ENCODE measurements at regions not wholly inside any gene's neighbourhood (a gene's known extent, or its start where the extent isn't known, plus 50 kb on each side); places are given as distances from the start of the nearest gene placed in this dataset.
A peak's percentile ranks its signal among the peaks of the same experiment; 100 is the strongest.

GRCh38 chr16:87076950-87077749 is 240.0 kb downstream of the C16orf95 start:
- Histone ChIP-seq H3K27me3 (ENCODE audit: control insufficient read depth in 1 of 2, insufficient read depth in 1 of 2, low read length in 2 of 2) (peaks cover 0 to 6% of the 10 kb centered on the region in 2 experiments), H2BK120ac (ENCODE audit: low read depth, low read length) (no peak overlapping the region), H2BK12ac (ENCODE audit: low read length in 2 of 2) (no peak overlapping the region), H3K18ac (ENCODE audit: low read depth in 1 of 2, low read length in 2 of 2) (no peak overlapping the region), H3K9ac (ENCODE audit: low read length) (no peak overlapping the region), H4K91ac (ENCODE audit: low read length) (no peak overlapping the region), H3K14ac (ENCODE audit: low read length in 2 of 2) (no peak overlapping the region), H3K79me1 (replicated peaks; ENCODE audit: low read length, poor library complexity, severe bottlenecking) (no peaks in the 10 kb centered on the region), H3K9me3 (ENCODE audit: control insufficient read depth, low read length) (peaks cover 34% of the 10 kb centered on the region), H3K36me3 (ENCODE audit: control insufficient read depth in 1 of 2, insufficient read depth in 2 of 2, low read depth in 1 of 2, low read length in 2 of 2) (no peaks in the 10 kb centered on the region), H3K4ac (ENCODE audit: low read depth in 1 of 2, low read length in 2 of 2) (no peak overlapping the region), H3K27ac (ENCODE audit: low read length, poor library complexity, severe bottlenecking) (no peak overlapping the region), H2BK15ac (ENCODE audit: low read depth, poor library complexity, severe bottlenecking) (no peak overlapping the region), H3K4me2 (ENCODE audit: low read length, poor library complexity, severe bottlenecking) (no peak overlapping the region), H3K23ac (ENCODE audit: low read length in 2 of 2) (no peak overlapping the region), H2BK5ac (ENCODE audit: low read depth, low read length, poor library complexity, severe bottlenecking) (no peak overlapping the region), H3K4me1 (ENCODE audit: control insufficient read depth, insufficient read depth, low read depth, low read length) (peaks cover 14% of the 10 kb centered on the region), H4K8ac (ENCODE audit: low read length) (no peak overlapping the region), H2AK5ac (ENCODE audit: low read length, severe bottlenecking) (no peak overlapping the region), H3K4me3 (ENCODE audit: insufficient read depth in 1 of 2, low read depth in 1 of 2, low read length in 2 of 2) (no peak overlapping the region), H2AFZ (ENCODE audit: low read depth, low read length) (peak overlapping the region; percentile 55)
- DNase-seq = peak; percentile 57
- 43% methylated on average over 12 of the region's 13 CpGs for WGBS

- 93% methylated on average over 2 of the region's 5 CpGs for WGBS
- H3K4me2 ChIP-seq (ENCODE audit: low read length, poor library complexity, severe bottlenecking) = no peak overlapping the region
- no peak overlapping the region for H2AK5ac ChIP-seq (ENCODE audit: low read length, severe bottlenecking)
- peaks cover 0 to 3% of the 10 kb centered on the region in 2 experiments for H3K27me3 ChIP-seq (ENCODE audit: control insufficient read depth in 1 of 2, insufficient read depth in 1 of 2, low read length in 2 of 2)
- no peak overlapping the region for H4K8ac ChIP-seq (ENCODE audit: low read length)
- no peak overlapping the region for H2BK120ac ChIP-seq (ENCODE audit: low read depth, low read length)
- no peak overlapping the region for H3K4me3 ChIP-seq (ENCODE audit: insufficient read depth in 1 of 2, low read depth in 1 of 2, low read length in 2 of 2)
- H3K4ac ChIP-seq (ENCODE audit: low read depth in 1 of 2, low read length in 2 of 2) = no peak overlapping the region
- no peaks in the 10 kb centered on the region for H3K36me3 ChIP-seq (ENCODE audit: control insufficient read depth in 1 of 2, insufficient read depth in 2 of 2, low read depth in 1 of 2, low read length in 2 of 2)
- no peak overlapping the region for H3K18ac ChIP-seq (ENCODE audit: low read depth in 1 of 2, low read length in 2 of 2)
- H3K9ac ChIP-seq (ENCODE audit: low read length) = no peak overlapping the region
- no peak overlapping the region for H3K27ac ChIP-seq (ENCODE audit: low read length, poor library complexity, severe bottlenecking)
- H2BK12ac ChIP-seq (ENCODE audit: low read length in 2 of 2) = no peak overlapping the region
- no peak overlapping the region for H3K14ac ChIP-seq (ENCODE audit: low read length in 2 of 2)
- no peak overlapping the region for H2BK15ac ChIP-seq (ENCODE audit: low read depth, poor library complexity, severe bottlenecking)
- H2AFZ ChIP-seq (ENCODE audit: low read depth, low read length) = no peak overlapping the region
- DNase-seq = no peak
- H2BK5ac ChIP-seq (ENCODE audit: low read depth, low read length, poor library complexity, severe bottlenecking) = no peak overlapping the region
- H3K9me3 ChIP-seq (ENCODE audit: control insufficient read depth, low read length) = peaks cover 39% of the 10 kb centered on the region
- no peak overlapping the region for H4K91ac ChIP-seq (ENCODE audit: low read length)
- H3K79me1 ChIP-seq (replicated peaks; ENCODE audit: low read length, poor library complexity, severe bottlenecking) = no peaks in the 10 kb centered on the region
- no peak overlapping the region for H3K23ac ChIP-seq (ENCODE audit: low read length in 2 of 2)
- H3K4me1 ChIP-seq (ENCODE audit: control insufficient read depth, insufficient read depth, low read depth, low read length) = peaks cover 14% of the 10 kb centered on the region
Measured at GRCh38 chr16:87077750-87078127, 239.5 kb downstream of the C16orf95 start.

GRCh38 chr16:87080571-87081167 is 236.5 kb downstream of the C16orf95 start:
- Histone ChIP-seq H3K23ac (ENCODE audit: low read length in 2 of 2) (no peak overlapping the region), H2BK15ac (ENCODE audit: low read depth, poor library complexity, severe bottlenecking) (no peak overlapping the region), H2AFZ (ENCODE audit: low read depth, low read length) (no peak overlapping the region), H2BK12ac (ENCODE audit: low read length in 2 of 2) (no peak overlapping the region), H3K27ac (ENCODE audit: low read length, poor library complexity, severe bottlenecking) (no peak overlapping the region), H3K4me2 (ENCODE audit: low read length, poor library complexity, severe bottlenecking) (no peak overlapping the region), H3K4ac (ENCODE audit: low read depth in 1 of 2, low read length in 2 of 2) (no peak overlapping the region), H2BK120ac (ENCODE audit: low read depth, low read length) (no peak overlapping the region), H3K9me3 (ENCODE audit: control insufficient read depth, low read length) (peaks cover 67% of the 10 kb centered on the region), H3K4me1 (ENCODE audit: control insufficient read depth, insufficient read depth, low read depth, low read length) (peaks cover 8% of the 10 kb centered on the region), H3K4me3 (ENCODE audit: insufficient read depth in 1 of 2, low read depth in 1 of 2, low read length in 2 of 2) (peak overlapping the region in 1 of 2 experiments; percentile 42), H3K18ac (ENCODE audit: low read depth in 1 of 2, low read length in 2 of 2) (no peak overlapping the region), H3K27me3 (ENCODE audit: control insufficient read depth in 1 of 2, insufficient read depth in 1 of 2, low read length in 2 of 2) (peaks cover 0 to 3% of the 10 kb centered on the region in 2 experiments), H3K79me1 (replicated peaks; ENCODE audit: low read length, poor library complexity, severe bottlenecking) (no peaks in the 10 kb centered on the region), H4K8ac (ENCODE audit: low read length) (no peak overlapping the region), H3K36me3 (ENCODE audit: control insufficient read depth in 1 of 2, insufficient read depth in 2 of 2, low read depth in 1 of 2, low read length in 2 of 2) (no peaks in the 10 kb centered on the region), H2BK5ac (ENCODE audit: low read depth, low read length, poor library complexity, severe bottlenecking) (no peak overlapping the region), H3K9ac (ENCODE audit: low read length) (no peak overlapping the region), H3K14ac (ENCODE audit: low read length in 2 of 2) (no peak overlapping the region), H4K91ac (ENCODE audit: low read length) (no peak overlapping the region), H2AK5ac (ENCODE audit: low read length, severe bottlenecking) (no peak overlapping the region)
- no peak for DNase-seq
- no CpG with 5 or more reads among the region's 4 CpGs for WGBS

- DNase-seq = no peak
- no peak overlapping the region for H3K9ac ChIP-seq (ENCODE audit: low read length)
- H3K4me2 ChIP-seq (ENCODE audit: low read length, poor library complexity, severe bottlenecking) = no peak overlapping the region
- no peak overlapping the region for H3K18ac ChIP-seq (ENCODE audit: low read depth in 1 of 2, low read length in 2 of 2)
- H4K91ac ChIP-seq (ENCODE audit: low read length) = no peak overlapping the region
- no peak overlapping the region for H3K4ac ChIP-seq (ENCODE audit: low read depth in 1 of 2, low read length in 2 of 2)
- peaks cover 0 to 9% of the 10 kb centered on the region in 2 experiments for H3K27me3 ChIP-seq (ENCODE audit: control insufficient read depth in 1 of 2, insufficient read depth in 1 of 2, low read length in 2 of 2)
- H3K23ac ChIP-seq (ENCODE audit: low read length in 2 of 2) = no peak overlapping the region
- no peak overlapping the region for H4K8ac ChIP-seq (ENCODE audit: low read length)
- no peak overlapping the region for H3K4me3 ChIP-seq (ENCODE audit: insufficient read depth in 1 of 2, low read depth in 1 of 2, low read length in 2 of 2)
- H3K36me3 ChIP-seq (ENCODE audit: control insufficient read depth in 1 of 2, insufficient read depth in 2 of 2, low read depth in 1 of 2, low read length in 2 of 2) = no peaks in the 10 kb centered on the region
- no peak overlapping the region for H3K14ac ChIP-seq (ENCODE audit: low read length in 2 of 2)
- H3K79me1 ChIP-seq (replicated peaks; ENCODE audit: low read length, poor library complexity, severe bottlenecking) = no peaks in the 10 kb centered on the region
- H2BK5ac ChIP-seq (ENCODE audit: low read depth, low read length, poor library complexity, severe bottlenecking) = no peak overlapping the region
- no peak overlapping the region for H3K27ac ChIP-seq (ENCODE audit: low read length, poor library complexity, severe bottlenecking)
- peaks cover 50% of the 10 kb centered on the region for H3K9me3 ChIP-seq (ENCODE audit: control insufficient read depth, low read length)
- no peak overlapping the region for H2AFZ ChIP-seq (ENCODE audit: low read depth, low read length)
- H2BK120ac ChIP-seq (ENCODE audit: low read depth, low read length) = no peak overlapping the region
- WGBS = 91% methylated on average over 4 of the region's 5 CpGs
- H2BK15ac ChIP-seq (ENCODE audit: low read depth, poor library complexity, severe bottlenecking) = no peak overlapping the region
- no peaks in the 10 kb centered on the region for H3K4me1 ChIP-seq (ENCODE audit: control insufficient read depth, insufficient read depth, low read depth, low read length)
- no peak overlapping the region for H2BK12ac ChIP-seq (ENCODE audit: low read length in 2 of 2)
- H2AK5ac ChIP-seq (ENCODE audit: low read length, severe bottlenecking) = no peak overlapping the region
Measured at GRCh38 chr16:87085441-87085840, 231.8 kb downstream of the C16orf95 start.

Measured in mesenchymal stem cell (in vitro differentiated cells and primary cell).